GM12878 (cell line): ENCODE measurements at regions not wholly inside any gene's neighbourhood (a gene's known extent, or its start where the extent isn't known, plus 50 kb on each side); places are given as distances from the start of the nearest gene placed in this dataset.

Source experiments
- ATAC-seq: fragments of 200-7000 bp; cut with Tn5 transposase; 3 replicates; pipeline ENCODE4 v1.9.1; 2020; ENCODE audit warnings: mild to moderate bottlenecking, moderate library complexity
- BruUV-seq: library from RNA; stranded (reverse); fragments of 400-500 nt; replicated peaks from 2 replicates; lab custom pipeline; 2021; lab: Mats Ljungman, UMichigan
- CTCF ChIA-PET: fragments of 300-600 bp; sonication (Branson Sonifier 250); formaldehyde crosslinking; extraction: SDS; loops from one replicate; lab custom pipeline; 2021; ENCODE audit warnings: inconsistent platforms; lab: Yijun Ruan, JAX
- POLR2A ChIA-PET: fragments of 350-600 bp; formaldehyde crosslinking; extraction: SDS; loops from one replicate; lab custom pipeline; 2021; ENCODE audit warnings: inconsistent platforms; lab: Charles Lee
- RAD21 ChIA-PET: fragments of 300-600 bp; sonication (Branson Sonifier 250); formaldehyde crosslinking; loops from one replicate; lab custom pipeline; 2023; ENCODE audit warnings: antibody characterized with exemption; ENCODE audit not compliant: unreplicated experiment; lab: Charles Lee
- SMC1A ChIA-PET: fragments of 300-600 bp; sonication (Branson Sonifier 250); formaldehyde crosslinking; loops from one replicate; lab custom pipeline; 2023; ENCODE audit not compliant: unreplicated experiment, uncharacterized antibody; lab: Charles Lee
- DNase-seq: peaks from one replicate; pipeline ENCODE4 v3.0.0-alpha.2; 2011; ENCODE audit warnings: low read depth, low spot score
- FAIRE-seq: peaks from 3 replicates; lab custom pipeline; 2011; peaks lifted over from hg19 to GRCh38; lab: Jason Lieb, UNC
- H2AFZ ChIP-seq: 2 replicates; pipeline ENCODE4 v1.6.0; 2011; ENCODE audit warnings: low read depth, low read length, control low read depth; ENCODE audit not compliant: control insufficient read depth
- H3K27ac ChIP-seq: 2 replicates; pipeline ENCODE4 v1.5.1; 2011; ENCODE audit warnings: control low read depth; ENCODE audit not compliant: control insufficient read depth, insufficient read depth
- H3K27me3 ChIP-seq, 2 experiments: replicated peaks in 1 of 2; 2 replicates each; pipeline versions ENCODE4 v1.6.0 to v1.6.1; 2011; ENCODE audit warnings: low read length in 1 of 2; ENCODE audit not compliant: control insufficient read depth in 2 of 2, insufficient read depth in 2 of 2
- H3K36me3 ChIP-seq, 2 experiments: 2 replicates each; pipeline ENCODE4 v1.5.1; 2011; ENCODE audit warnings: low read length in 1 of 2; ENCODE audit not compliant: control insufficient read depth in 2 of 2, insufficient read depth in 2 of 2
- H3K4me1 ChIP-seq: 2 replicates; pipeline ENCODE4 v1.6.1; 2011; ENCODE audit warnings: mild to moderate bottlenecking, low read length, moderate library complexity, mixed read lengths; ENCODE audit not compliant: control insufficient read depth, insufficient read depth
- H3K4me2 ChIP-seq: 2 replicates; pipeline ENCODE4 v1.6.0; 2011; ENCODE audit warnings: control low read depth; ENCODE audit not compliant: control insufficient read depth, insufficient read depth
- H3K4me3 ChIP-seq: fragments of 200-600 bp; sonication (generic); 2 replicates; pipeline ENCODE4 v1.5.1; 2016
- H3K79me2 ChIP-seq: 2 replicates; pipeline ENCODE4 v1.6.0; 2011; ENCODE audit warnings: low read length; ENCODE audit not compliant: control insufficient read depth, insufficient read depth
- H3K9ac ChIP-seq: 2 replicates; pipeline ENCODE4 v1.8.0; 2011; ENCODE audit warnings: low read length, control low read depth, mixed read lengths; ENCODE audit not compliant: control insufficient read depth, insufficient read depth
- H3K9me3 ChIP-seq: replicated peaks from 3 replicates; pipeline ENCODE4 v1.5.1; 2011; ENCODE audit warnings: mild to moderate bottlenecking, low read length; ENCODE audit not compliant: control insufficient read depth, insufficient read depth
- H4K20me1 ChIP-seq: 2 replicates; pipeline ENCODE4 v1.6.0; 2011; ENCODE audit not compliant: control insufficient read depth, insufficient read depth
- PRDM15 ChIP-seq: fragments of 450-650 bp; formaldehyde crosslinking; IDR thresholded peaks from 2 replicates; pipeline ENCODE4 v1.4.0; 2020; ENCODE audit warnings: mild to moderate bottlenecking, moderate library complexity
- WGBS: methylation state at CpG from one replicate; pipeline ENCODE4 v1.1.6; 2016; ENCODE audit warnings: low lambda C conversion rate; ENCODE audit not compliant: insufficient replicate concordance, insufficient coverage; ENCODE audit errors: missing lambda C conversion rate; 5-methylcytosine and 5-hydroxymethylcytosine counted together
- in situ Hi-C: fragments of 300-500 bp; cut with MboI; formaldehyde crosslinking; loops from 9 replicates; pipeline ENCODE4 v1.14.3; 2018; ENCODE audit warnings: mixed read lengths
- intact Hi-C: fragments of 100-400 bp; cut with micrococcal nuclease; formaldehyde crosslinking; loops from one replicate; pipeline ENCODE4 v1.14.2; 2022; ENCODE audit not compliant: unreplicated experiment

GRCh38 chr2:11102466-11102865, 52.8 kb upstream of the SLC66A3 start:
- WGBS: 61% methylated on average over 11 of the region's 11 CpGs
- ATAC-seq (no peak), FAIRE-seq (no peak), DNase-seq (no peak)
- H3K27ac ChIP-seq: no peak overlapping the region
- in situ Hi-C loops: no loop called here
- CTCF ChIA-PET: interaction anchor here (0.9 kb wide), 1 partner anchor 31 kb away, joined by 4 read pairs; a partner anchor contains a TSS
- POLR2A ChIA-PET: no interaction called here
- TF ChIP-seq PRDM15 (CRISPR knock-in tag): no peak
- TF ChIP-seq, all 136 proteins: peak for 0
- ChIA-PET RAD21 (no interaction called here), SMC1A (interaction anchor here (0.7 kb wide), 1 partner anchor 94 kb away, joined by 3 read pairs; no protein-coding TSS in a partner anchor)
- intact Hi-C loops: no loop called here
- Histone ChIP-seq H2AFZ (no peak overlapping the region), H3K27me3 (peaks cover 0 to 4% of the 10 kb centered on the region in 2 experiments; a peak in 1 of 4 replicates), H3K4me2 (no peak overlapping the region), H3K9me3 (no peaks in the 10 kb centered on the region; the same call in 1 of the 3 replicates), H4K20me1 (no peaks in the 10 kb centered on the region), H3K36me3 (no peaks in the 10 kb centered on the region), H3K79me2 (no peaks in the 10 kb centered on the region), H3K9ac (no peak overlapping the region), H3K4me3 (no peak overlapping the region), H3K4me1 (peaks cover 20% of the 10 kb centered on the region)
- no TSS peak for BruUV-seq
